ENCODE measurements at regions not wholly inside any gene's neighbourhood (a gene's known extent, or its start where the extent isn't known, plus 50 kb on each side); places are given as distances from the start of the nearest gene placed in this dataset.

- H3K36me3 Mint-ChIP-seq (ENCODE audit: insufficient read depth in 1 of 3, low read depth in 3 of 3), result peaks cover 0 to 4% (median 0%) of the 10 kb centered on the region in 3 experiments; a peak in 2 of 7 replicates
- no peak overlapping the region for H3K56ac ChIP-seq (ENCODE audit: insufficient read length, low read depth, low read length)
- H3K27me3 ChIP-seq (ENCODE audit: insufficient read depth, low read length), result no peaks in the 10 kb centered on the region
- no peak overlapping the region for H2BK20ac ChIP-seq (ENCODE audit: low read depth, low read length, poor library complexity, severe bottlenecking)
- H2AFZ ChIP-seq (ENCODE audit: low read length), result no peak overlapping the region
- no peak overlapping the region for H3K14ac ChIP-seq (ENCODE audit: insufficient read depth, low read length)
- peaks cover 4 to 21% of the 10 kb centered on the region in 2 experiments; a peak in 4 of 5 replicates for H3K9me3 Mint-ChIP-seq
- H4K20me1 ChIP-seq (ENCODE audit: control insufficient read depth, insufficient read depth, insufficient read length), result no peaks in the 10 kb centered on the region
- WGBS (ENCODE audit: extremely low coverage, insufficient read length, low lambda C conversion rate), result no CpG with 5 or more reads among the region's 2 CpGs
- no peak overlapping the region for H4K91ac ChIP-seq (ENCODE audit: insufficient read length, low read depth, low read length)
- H3K4me1 ChIP-seq (ENCODE audit: insufficient read depth, low read length), result no peaks in the 10 kb centered on the region
- no peaks in the 10 kb centered on the region for H3K23me2 ChIP-seq (ENCODE audit: insufficient read length, low read depth, low read length, poor library complexity, severe bottlenecking)
- H3T11ph ChIP-seq (ENCODE audit: low read length), result no peak overlapping the region
- H3K79me1 ChIP-seq (ENCODE audit: insufficient read depth, low read depth, low read length, poor library complexity, severe bottlenecking), result no peaks in the 10 kb centered on the region
- no peaks in the 10 kb centered on the region for H3K4me1 Mint-ChIP-seq
- no peak overlapping the region for H2BK5ac ChIP-seq (ENCODE audit: insufficient read length, low read length)
- no peak overlapping the region for H3K27ac Mint-ChIP-seq
- no peak overlapping the region for H3K23ac ChIP-seq (ENCODE audit: insufficient read length, low read depth, low read length)
- no peak overlapping the region for H4K5ac ChIP-seq (ENCODE audit: insufficient read length, low read depth, low read length)
- no peak overlapping the region for H3K4me3 Mint-ChIP-seq
- no peak overlapping the region for H3K4me2 ChIP-seq (ENCODE audit: insufficient read depth, insufficient read length, low read length)
- TF ChIP-seq, protein P1, sequence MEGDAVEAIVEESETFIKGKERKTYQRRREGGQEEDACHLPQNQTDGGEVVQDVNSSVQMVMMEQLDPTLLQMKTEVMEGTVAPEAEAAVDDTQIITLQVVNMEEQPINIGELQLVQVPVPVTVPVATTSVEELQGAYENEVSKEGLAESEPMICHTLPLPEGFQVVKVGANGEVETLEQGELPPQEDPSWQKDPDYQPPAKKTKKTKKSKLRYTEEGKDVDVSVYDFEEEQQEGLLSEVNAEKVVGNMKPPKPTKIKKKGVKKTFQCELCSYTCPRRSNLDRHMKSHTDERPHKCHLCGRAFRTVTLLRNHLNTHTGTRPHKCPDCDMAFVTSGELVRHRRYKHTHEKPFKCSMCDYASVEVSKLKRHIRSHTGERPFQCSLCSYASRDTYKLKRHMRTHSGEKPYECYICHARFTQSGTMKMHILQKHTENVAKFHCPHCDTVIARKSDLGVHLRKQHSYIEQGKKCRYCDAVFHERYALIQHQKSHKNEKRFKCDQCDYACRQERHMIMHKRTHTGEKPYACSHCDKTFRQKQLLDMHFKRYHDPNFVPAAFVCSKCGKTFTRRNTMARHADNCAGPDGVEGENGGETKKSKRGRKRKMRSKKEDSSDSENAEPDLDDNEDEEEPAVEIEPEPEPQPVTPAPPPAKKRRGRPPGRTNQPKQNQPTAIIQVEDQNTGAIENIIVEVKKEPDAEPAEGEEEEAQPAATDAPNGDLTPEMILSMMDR (conservative IDR thresholded peaks at IDR 0.05), result no peak
- H3K9me3 ChIP-seq (ENCODE audit: control insufficient read depth, low read depth, low read length), result no peaks in the 10 kb centered on the region
- no peak overlapping the region for H2AK5ac ChIP-seq (ENCODE audit: insufficient read length, low read length)
- H3K4ac ChIP-seq (ENCODE audit: low read depth, low read length), result no peak overlapping the region
- H3K27ac ChIP-seq (ENCODE audit: insufficient read length, low read depth, low read length), result no peak overlapping the region
- no peak overlapping the region for H3K9ac ChIP-seq (ENCODE audit: extremely low read depth, insufficient read length, low read length)
- H2BK12ac ChIP-seq (ENCODE audit: insufficient read length, low read depth, low read length), result no peak overlapping the region
- H2BK15ac ChIP-seq (ENCODE audit: low read depth, low read length), result no peak overlapping the region
- H3K27me3 Mint-ChIP-seq (ENCODE audit: low read depth), result no peaks in the 10 kb centered on the region
- no peak for DNase-seq
- H2BK120ac ChIP-seq (ENCODE audit: low read depth, low read length, poor library complexity, severe bottlenecking), result no peak overlapping the region
- H3K79me2 ChIP-seq (ENCODE audit: insufficient read depth, low read length), result no peaks in the 10 kb centered on the region
- no peak overlapping the region for H4K8ac ChIP-seq (replicated peaks; ENCODE audit: insufficient read length, low read depth, low read length)
- H3K18ac ChIP-seq (ENCODE audit: insufficient read length, low read depth, low read length), result no peak overlapping the region
Observed at GRCh38 chr6:49025273-49026240, 437.5 kb downstream of the MMUT start.

Data from H9 (cell line).